HUES64 (cell line): ENCODE measurements at regions not wholly inside any gene's neighbourhood (a gene's known extent, or its start where the extent isn't known, plus 50 kb on each side); places are given as distances from the start of the nearest gene placed in this dataset.
"Not testable (repeated sequence)": the region's sequence is repeated elsewhere in the genome, so short reads cannot be mapped to it uniquely, and the experiment has no call there.

ENCODE experiments used
- H3K27ac ChIP-seq: 2 replicates; pipeline ENCODE4 v1.7.0; 2013; ENCODE audit warnings: low read depth, low read length, inconsistent platforms
- H3K27me3 ChIP-seq: 2 replicates; pipeline ENCODE4 v1.6.1; 2013; ENCODE audit warnings: mild to moderate bottlenecking, low read length; ENCODE audit not compliant: insufficient read depth
- H3K36me3 ChIP-seq: 2 replicates; pipeline ENCODE4 v1.6.1; 2013; ENCODE audit warnings: mild to moderate bottlenecking, low read length; ENCODE audit not compliant: insufficient read depth
- H3K4me1 ChIP-seq: 2 replicates; pipeline ENCODE4 v1.6.1; 2013; ENCODE audit warnings: mild to moderate bottlenecking, low read length, moderate library complexity; ENCODE audit not compliant: insufficient read depth
- H3K4me3 ChIP-seq: 2 replicates; pipeline ENCODE4 v1.5.1; 2013; ENCODE audit warnings: mild to moderate bottlenecking, low read length, moderate library complexity
- H3K9ac ChIP-seq: 2 replicates; pipeline ENCODE4 v1.6.1; 2013; ENCODE audit warnings: mild to moderate bottlenecking, low read depth, low read length
- H3K9me3 ChIP-seq: 2 replicates; pipeline ENCODE4 v1.6.1; 2013; ENCODE audit warnings: low read depth, low read length; ENCODE audit not compliant: insufficient read depth
- WGBS: fragments of 150-250, 120-280 bp; methylation state at CpG from one replicate; pipeline ENCODE4 v1.1.7; 2013; ENCODE audit warnings: missing lambda C conversion rate; 5-methylcytosine and 5-hydroxymethylcytosine counted together

DNA sequence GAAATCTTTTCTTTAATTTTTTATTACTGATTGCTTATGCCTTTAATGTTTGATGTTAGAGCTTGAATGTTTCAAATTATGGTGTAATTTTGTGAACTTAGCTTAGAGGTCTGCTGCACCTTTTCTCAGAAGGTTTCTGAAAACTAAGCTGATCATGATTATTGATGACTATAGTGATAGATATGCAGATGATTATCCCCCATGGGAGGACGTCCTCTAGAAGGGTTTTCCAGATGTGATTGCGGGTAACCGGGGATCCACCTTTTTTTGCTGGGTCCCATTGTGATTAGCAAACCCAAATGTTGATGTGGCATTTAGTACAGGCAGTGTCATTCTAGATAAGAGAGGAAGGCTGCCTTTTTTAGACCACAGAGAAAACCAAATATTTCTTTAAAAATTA lies 272.9 kb downstream of the FBXO8 start:
- H3K9me3 ChIP-seq, result no peaks in the 10 kb centered on the region
- H3K4me3 ChIP-seq, result no peak overlapping the region
- 81% methylated on average over 3 of the region's 3 CpGs for WGBS
- no peak overlapping the region for H3K9ac ChIP-seq
- no peaks in the 10 kb centered on the region for H3K27me3 ChIP-seq
- no peak overlapping the region for H3K27ac ChIP-seq
- no peaks in the 10 kb centered on the region for H3K4me1 ChIP-seq
- no peaks in the 10 kb centered on the region for H3K36me3 ChIP-seq

GRCh38 chr4:174009686-174010451 lies 273.6 kb downstream of the FBXO8 start:
- Histone ChIP-seq H3K27me3 (no peaks in the 10 kb centered on the region), H3K9me3 (no peaks in the 10 kb centered on the region), H3K4me3 (no peak overlapping the region), H3K9ac (no peak overlapping the region), H3K4me1 (no peaks in the 10 kb centered on the region), H3K36me3 (no peaks in the 10 kb centered on the region), H3K27ac (no peak overlapping the region)
- whole genome bisulfite sequencing, result 67% methylated on average over 3 of the region's 3 CpGs

GRCh38 chr4:174005422-174005821 lies 278.0 kb downstream of the FBXO8 start:
- Histone ChIP-seq H3K27me3 (no peaks in the 10 kb centered on the region), H3K4me1 (no peaks in the 10 kb centered on the region), H3K36me3 (no peaks in the 10 kb centered on the region), H3K4me3 (no peak overlapping the region), H3K27ac (no peak overlapping the region), H3K9ac (no peak overlapping the region), H3K9me3 (no peaks in the 10 kb centered on the region)
- WGBS, result 97% methylated on average over 3 of the region's 3 CpGs

DNA sequence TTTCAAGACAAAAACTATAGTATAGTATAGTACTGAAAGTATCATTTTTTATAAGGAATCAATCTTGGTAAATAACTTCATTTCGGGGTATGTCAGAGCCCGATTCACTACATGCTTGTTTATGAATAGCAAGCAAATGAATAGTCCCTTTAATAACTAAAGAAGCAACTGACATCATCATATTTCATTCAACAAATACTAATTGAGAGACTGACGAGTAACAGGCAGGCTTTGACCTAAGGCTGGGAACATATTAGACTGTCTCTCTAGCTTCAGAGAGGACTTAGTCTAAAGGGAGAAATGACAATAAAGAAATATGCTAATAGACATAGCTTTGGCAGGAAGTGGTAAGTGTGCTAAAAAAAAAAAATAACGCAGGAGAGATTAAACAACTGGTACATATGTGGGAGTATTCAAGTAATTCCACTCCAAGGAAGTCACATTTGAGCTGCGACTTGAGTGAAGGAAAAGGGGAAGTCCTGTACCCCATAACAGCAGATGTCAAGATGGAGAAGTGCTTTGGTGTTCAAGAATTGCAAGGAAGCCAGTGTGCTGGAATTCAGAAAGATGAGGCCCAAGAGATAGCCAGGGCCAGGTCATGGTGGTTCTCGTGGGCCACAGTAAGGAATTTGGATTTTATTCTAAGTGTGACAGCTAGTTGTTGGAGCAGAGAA lies 284.9 kb downstream of the FBXO8 start:
- Histone ChIP-seq H3K36me3 (no peaks in the 10 kb centered on the region), H3K9ac (no peak overlapping the region), H3K4me3 (no peak overlapping the region), H3K9me3 (no peaks in the 10 kb centered on the region), H3K27me3 (no peaks in the 10 kb centered on the region), H3K4me1 (no peaks in the 10 kb centered on the region), H3K27ac (no peak overlapping the region)
- 94% methylated on average over 6 of the region's 6 CpGs for WGBS

DNA sequence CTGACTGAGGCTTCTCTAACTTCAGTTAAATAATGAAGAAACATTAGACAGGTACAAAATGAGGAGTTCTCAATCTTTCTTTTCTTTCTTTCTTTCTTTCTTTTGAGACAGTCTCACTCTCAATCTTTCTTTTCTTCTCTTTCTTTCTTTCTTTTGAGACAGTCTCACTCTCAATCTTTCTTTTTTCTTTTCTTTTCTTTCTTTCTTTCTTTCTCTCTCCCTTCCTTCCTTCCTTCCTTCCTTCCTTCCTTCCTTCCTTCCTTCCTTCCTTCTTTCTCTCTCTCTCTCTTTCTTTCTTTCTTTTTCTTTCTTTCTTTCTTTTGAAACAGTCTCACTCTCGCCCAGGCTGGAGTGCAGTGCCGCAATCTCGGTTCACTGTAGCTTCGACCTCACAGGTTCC lies 287.7 kb downstream of the FBXO8 start:
- 93% methylated on average over 4 of the region's 4 CpGs for WGBS
- H3K4me1 ChIP-seq, H3K27me3 ChIP-seq, H3K36me3 ChIP-seq, H3K9me3 ChIP-seq, H3K27ac ChIP-seq, H3K4me3 ChIP-seq, H3K9ac ChIP-seq: not testable (repeated sequence)

- Histone ChIP-seq H3K36me3 (no peaks in the 10 kb centered on the region), H3K4me3 (no peak overlapping the region), H3K9ac (no peak overlapping the region), H3K27me3 (no peaks in the 10 kb centered on the region), H3K27ac (no peak overlapping the region), H3K4me1 (no peaks in the 10 kb centered on the region), H3K9me3 (no peaks in the 10 kb centered on the region)
- WGBS, result 98% methylated on average over 2 of the region's 3 CpGs
Measured at GRCh38 chr4:173991814-173992213, 291.7 kb downstream of the FBXO8 start.

DNA sequence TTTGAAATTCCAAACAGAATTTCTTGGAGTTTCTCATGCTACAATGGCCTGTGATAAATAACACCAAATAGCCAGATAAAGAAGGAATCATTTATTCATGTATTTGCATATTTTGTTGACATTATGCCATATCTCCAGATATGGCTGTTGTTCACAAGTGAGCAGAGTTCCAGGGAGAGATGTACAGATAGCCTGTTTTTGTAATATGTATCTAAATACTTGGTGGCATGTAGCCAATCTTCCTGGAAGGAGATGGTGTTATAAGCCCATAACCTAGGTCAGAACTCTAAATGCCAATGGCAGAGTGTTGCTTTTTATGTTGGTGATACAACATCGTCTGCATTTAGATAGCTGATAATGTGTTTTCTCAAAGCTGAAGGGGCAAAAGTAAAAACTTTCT lies 292.2 kb downstream of the FBXO8 start:
- Histone ChIP-seq H3K27me3 (no peaks in the 10 kb centered on the region), H3K27ac (no peak overlapping the region), H3K9ac (no peak overlapping the region), H3K36me3 (no peaks in the 10 kb centered on the region), H3K4me3 (no peak overlapping the region), H3K9me3 (no peaks in the 10 kb centered on the region), H3K4me1 (no peaks in the 10 kb centered on the region)
- 95% methylated on average over 1 of the region's 1 CpG for WGBS

DNA sequence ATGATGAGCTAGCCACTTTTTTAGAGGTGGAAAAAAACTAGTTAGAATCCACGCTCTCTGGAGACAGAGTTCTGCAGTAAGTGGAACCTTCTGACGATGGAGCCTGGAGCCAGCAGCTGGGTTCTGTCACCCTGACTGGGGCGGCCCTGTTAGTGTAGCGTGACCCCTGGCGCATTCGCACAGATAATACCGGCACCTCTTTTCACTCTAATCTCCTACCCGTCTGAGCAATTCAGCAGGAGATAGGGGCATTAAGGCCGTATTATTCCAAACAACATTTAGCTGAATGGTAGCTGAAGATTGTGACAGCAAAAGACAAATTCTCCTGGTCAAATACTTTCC lies 292.6 kb downstream of the FBXO8 start:
- Histone ChIP-seq H3K4me3 (no peak overlapping the region), H3K36me3 (no peaks in the 10 kb centered on the region), H3K4me1 (no peaks in the 10 kb centered on the region), H3K9me3 (no peaks in the 10 kb centered on the region), H3K27ac (no peak overlapping the region), H3K27me3 (no peaks in the 10 kb centered on the region), H3K9ac (no peak overlapping the region)
- WGBS, result 83% methylated on average over 9 of the region's 9 CpGs

- Histone ChIP-seq H3K27ac (no peak overlapping the region), H3K9ac (no peak overlapping the region), H3K4me3 (no peak overlapping the region), H3K27me3 (no peaks in the 10 kb centered on the region), H3K36me3 (no peaks in the 10 kb centered on the region), H3K9me3 (no peaks in the 10 kb centered on the region), H3K4me1 (no peaks in the 10 kb centered on the region)
- WGBS, result 73% methylated on average over 5 of the region's 6 CpGs
Measured at GRCh38 chr4:173990126-173990868, 293.2 kb downstream of the FBXO8 start.

DNA sequence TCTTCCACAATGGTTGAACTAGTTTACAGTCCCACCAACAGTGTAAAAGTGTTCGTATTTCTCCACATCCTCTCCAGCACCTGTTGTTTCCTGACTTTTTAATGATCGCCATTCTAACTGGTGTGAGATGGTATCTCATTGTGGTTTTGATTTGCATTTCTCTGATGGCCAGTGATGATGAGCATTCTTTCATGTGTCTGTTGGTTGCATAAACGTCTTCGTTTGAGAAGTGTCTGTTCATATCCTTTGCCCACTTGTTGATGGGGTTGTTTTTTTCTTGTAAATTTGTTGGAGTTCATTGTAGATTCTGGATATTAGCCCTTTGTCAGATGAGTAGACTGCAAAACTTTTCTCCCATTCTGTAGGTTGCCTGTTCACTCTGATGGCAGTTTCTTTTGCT lies 319.9 kb downstream of the FBXO8 start:
- not testable (repeated sequence) for H3K36me3 ChIP-seq, H3K27me3 ChIP-seq, H3K27ac ChIP-seq, H3K9ac ChIP-seq, H3K4me1 ChIP-seq, H3K9me3 ChIP-seq, H3K4me3 ChIP-seq
- WGBS, result no CpG with 5 or more reads among the region's 4 CpGs

GRCh38 chr4:173960398-173960797 lies 323.1 kb downstream of the FBXO8 start:
- no peak overlapping the region for H3K27ac ChIP-seq
- no peak overlapping the region for H3K4me3 ChIP-seq
- H3K4me1 ChIP-seq, result no peaks in the 10 kb centered on the region
- no peaks in the 10 kb centered on the region for H3K27me3 ChIP-seq
- WGBS, result 75% methylated on average over 5 of the region's 5 CpGs
- no peaks in the 10 kb centered on the region for H3K36me3 ChIP-seq
- H3K9ac ChIP-seq, result no peak overlapping the region
- H3K9me3 ChIP-seq, result no peaks in the 10 kb centered on the region
